Right kidney (tissue), 1 donor: ENCODE measurements at regions not wholly inside any gene's neighbourhood (a gene's known extent, or its start where the extent isn't known, plus 50 kb on each side); places are given as distances from the start of the nearest gene placed in this dataset.
"Not testable (repeated sequence)": the region's sequence is repeated elsewhere in the genome, so short reads cannot be mapped to it uniquely, and the experiment has no call there.

Experiments used
- DNase-seq: peaks from one replicate; pipeline ENCODE4 v3.0.0-alpha.2; 2016

DNA sequence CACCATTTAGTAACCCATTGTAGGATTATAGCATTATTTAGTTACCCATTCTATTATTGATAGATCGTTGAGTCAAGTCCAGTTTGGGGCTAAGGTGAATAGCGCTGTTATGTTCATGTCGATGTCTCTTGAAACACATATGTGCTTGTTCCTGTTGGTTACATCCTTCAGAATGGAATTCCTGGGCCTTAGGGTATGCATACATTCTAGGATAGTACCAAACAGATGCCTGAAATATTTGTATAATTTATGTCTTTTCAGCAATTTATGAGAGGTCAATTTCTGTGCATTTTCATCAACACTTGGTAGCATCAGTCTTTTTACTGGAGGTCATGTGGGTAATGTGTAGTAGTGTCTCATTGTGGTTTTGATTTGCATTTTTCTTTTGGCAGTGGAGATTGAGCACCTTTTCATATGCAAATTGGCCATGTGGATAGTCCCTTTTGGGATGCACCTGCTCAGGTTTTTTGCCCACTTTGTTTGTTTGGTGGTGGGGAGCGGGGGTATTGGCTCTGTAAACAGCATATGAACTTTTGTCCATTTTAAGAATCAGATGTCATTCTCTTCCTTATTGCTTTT lies 104.2 kb downstream of the CDRT15L2 start:
- not testable (repeated sequence) for DNase-seq

DNA sequence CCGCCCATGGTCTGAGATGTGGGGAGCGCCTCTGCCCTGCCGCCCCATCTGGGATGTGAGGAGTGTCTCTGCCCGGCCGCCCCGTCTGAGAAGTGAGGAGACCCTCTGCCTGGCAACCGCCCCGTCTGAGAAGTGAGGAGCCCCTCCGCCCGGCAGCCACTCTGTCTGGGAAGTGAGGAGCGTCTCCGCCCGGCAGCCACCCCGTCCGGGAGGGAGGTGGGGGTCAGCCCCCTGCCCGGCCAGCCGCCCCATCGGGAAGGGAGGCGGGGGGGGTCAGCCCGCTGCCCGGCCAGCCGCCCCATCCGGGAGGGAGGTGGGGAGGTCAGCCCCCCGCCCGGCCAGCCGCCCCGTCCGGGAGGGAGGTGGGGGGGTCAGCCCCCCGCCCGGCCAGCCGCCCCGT lies 105.5 kb downstream of the CDRT15L2 start:
- DNase-seq: not testable (repeated sequence)

DNA sequence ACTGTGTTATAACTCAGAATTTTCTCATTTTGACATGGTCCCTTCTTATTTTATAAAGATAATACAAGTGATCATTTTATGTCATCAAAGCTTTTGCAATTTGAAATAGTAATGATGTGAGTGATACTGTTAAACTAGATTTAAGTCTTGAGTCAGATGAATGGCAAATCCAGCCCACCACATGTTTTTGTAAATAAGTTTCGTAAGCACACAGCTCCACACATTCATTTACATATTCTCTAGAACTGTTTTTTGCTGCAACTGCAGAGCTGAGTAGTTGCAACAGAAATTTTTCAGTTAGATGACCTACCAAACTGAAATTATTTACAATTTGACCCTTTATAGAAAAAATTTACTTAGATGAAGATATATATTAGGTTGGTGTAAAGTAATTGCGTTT lies 108.1 kb downstream of the CDRT15L2 start:
- not testable (repeated sequence) for DNase-seq

DNA sequence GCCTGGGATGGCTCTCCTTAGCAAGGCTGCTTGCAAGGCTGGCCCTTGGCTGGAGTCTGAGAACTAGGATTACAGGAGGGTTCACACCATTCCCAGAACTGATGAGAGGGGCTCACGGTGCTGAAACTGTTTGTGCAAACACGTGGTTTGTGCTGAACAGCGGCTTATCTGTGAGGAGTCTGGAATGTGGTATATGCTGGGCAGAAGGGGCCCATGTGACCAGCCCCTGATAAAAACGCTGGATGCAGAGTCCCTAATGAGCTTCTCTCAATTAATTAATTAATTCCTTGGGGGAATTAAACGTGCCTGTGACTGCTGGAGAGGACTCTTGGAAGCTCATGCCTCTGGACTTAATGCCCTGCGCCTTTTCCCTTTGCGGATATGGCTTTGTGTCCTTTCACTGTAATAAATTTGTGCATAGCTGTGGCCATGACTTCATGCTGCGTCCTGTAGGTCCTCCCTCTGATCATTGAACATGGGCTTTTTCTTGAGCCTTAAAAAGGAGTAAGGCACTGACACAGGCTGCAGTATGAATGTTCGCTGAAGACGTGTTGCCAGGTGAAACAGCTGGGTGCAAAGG lies 109.7 kb downstream of the CDRT15L2 start:
- DNase-seq: not testable (repeated sequence)

DNA sequence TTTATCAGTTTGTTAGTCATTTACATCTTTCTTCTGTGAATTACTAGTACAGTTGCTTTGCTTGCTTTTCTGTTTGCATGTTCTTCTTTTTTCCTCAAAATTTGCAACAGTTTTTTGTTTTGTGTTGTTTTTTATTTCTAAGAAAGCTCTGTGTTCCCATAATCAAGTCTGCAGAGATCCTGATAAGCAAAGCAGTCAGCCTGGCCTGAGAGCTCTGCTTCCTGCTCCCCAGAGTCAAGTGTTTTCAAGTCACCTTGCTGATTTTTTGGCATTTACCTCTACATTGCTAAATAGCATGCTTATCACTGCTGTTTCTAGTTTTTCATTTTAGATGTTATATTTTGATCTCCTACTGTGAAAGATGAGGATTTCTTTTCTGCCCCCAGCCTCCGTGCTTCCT lies 113.2 kb downstream of the CDRT15L2 start:
- DNase-seq: not testable (repeated sequence)

DNA sequence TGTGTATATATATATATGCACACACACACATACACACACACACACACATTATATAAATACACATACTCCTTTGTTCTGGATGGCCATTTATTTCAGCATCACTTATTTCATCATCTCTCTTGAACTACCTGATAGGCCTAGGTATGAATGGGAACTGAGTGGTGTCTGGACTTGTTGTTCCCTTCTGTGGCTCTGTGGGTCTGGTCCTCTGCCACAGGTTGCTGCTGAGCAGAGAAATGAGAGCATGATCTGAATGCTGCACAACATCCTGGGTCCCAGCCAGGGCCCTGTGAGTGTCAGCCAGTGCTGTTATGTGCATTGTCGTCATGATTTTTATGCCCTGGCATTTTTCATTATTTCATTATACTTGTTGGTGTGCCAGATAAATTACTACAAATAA lies 116.3 kb downstream of the CDRT15L2 start:
- not testable (repeated sequence) for DNase-seq

DNA sequence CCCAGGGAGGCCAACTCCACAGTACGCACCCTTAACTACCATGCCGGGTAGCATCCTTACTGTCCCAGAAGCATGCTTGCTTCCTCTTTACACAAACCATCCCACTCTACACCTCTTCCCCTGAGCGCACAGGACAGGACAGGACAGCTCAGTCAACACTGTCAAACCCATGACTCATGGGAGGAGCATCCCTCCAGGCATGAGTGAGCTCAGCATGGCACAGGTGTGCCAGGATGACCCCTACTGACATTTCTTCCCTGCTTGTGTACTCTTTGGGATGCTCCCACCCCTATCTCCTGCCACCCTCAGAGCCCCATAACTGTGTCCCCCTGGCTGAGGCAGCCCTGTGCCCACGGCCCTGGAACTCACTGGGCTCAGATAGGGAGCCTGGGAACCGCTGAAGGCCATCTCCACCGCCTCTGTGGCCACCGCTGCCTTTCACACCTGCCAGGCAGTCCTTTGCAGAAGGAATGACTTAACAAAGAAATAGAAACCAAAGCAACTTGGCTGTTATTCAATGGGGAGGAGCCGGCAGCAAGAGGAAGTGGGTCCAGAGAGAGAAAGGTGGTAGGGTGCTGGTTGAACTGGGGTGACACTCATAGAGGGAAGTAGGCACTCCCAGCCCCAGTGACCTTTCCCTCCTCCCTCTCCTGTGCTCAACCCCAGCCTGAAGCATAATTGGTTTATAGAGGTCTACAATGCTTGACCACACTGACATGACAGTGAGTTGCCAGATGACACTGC lies 119.1 kb downstream of the CDRT15L2 start:
- not testable (repeated sequence) for DNase-seq

DNA sequence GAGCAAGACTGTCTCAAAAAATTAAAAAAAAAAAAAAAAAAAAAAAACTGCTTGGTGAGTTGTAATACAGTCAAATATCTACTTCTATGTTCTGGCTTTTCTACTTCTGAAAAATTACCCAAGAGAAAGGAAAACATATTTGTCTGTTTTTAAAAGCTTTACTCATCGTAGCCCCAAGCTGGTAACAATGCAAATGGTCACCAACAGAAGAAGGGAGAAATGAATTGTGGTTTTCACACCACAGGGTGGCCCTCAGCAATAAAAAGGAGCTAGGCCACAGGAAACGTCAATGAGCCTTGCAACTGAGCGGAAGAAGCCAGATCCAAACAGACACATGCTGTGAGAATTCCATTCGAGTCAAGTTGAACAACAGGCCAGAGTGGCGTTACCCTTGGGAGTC lies 121.0 kb downstream of the CDRT15L2 start:
- not testable (repeated sequence) for DNase-seq

DNA sequence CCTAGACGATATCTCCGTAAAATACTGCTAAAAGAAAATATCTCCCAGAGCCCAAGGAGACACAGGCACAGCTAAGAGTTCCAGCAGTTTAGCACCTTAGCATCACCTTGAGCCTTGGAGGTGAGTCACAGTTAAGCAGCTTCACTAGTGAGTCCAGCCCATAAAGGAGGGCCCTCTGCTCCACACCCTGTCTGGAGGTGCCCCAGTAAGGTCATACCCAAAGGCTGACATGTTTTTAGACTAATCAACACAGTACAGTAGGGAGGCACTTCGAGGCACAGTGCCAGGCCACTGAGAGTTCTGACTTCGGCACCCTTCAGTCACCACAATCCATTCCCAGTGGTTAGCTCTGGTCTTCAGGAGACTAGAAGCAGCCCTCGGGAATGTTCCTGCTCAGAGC lies 121.8 kb downstream of the CDRT15L2 start:
- DNase-seq: not testable (repeated sequence)

DNA sequence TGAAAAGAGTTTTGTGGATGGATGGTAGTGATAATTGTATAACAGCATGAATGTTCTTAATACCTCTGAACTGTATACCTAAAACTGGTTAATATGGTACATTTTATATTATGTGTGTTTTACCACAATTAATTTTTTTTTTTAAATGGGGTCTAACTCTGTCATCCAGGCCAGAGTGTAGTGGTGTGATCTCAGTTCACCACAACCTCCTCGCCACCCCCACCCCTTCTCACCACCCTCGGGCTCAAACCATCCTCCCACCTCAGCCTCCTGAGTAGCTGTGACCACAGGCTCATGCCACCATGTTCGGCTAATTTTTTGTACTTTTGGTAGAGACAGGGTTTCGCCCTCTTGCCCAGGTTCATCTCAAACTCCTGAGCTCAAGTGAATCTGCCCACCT lies 123.2 kb downstream of the CDRT15L2 start:
- DNase-seq: no peak

DNA sequence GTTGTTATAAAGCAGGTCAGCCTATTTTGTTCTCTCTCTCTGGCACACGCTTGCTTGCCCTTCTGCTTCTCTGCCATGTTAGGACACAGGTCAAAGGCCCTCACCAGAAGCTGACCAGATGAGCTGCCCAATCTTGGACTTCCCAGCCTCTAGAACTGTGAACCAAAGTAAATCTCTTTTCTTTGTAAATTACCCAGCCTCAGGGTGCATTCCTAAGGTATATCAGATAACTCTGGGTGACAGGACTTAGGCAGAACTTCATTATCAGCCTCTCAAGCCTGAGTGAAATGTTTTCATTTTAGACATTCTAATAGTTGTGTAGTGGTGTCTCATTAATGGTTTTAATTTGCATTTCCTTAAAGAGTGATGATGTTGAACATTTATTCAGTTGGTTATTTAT lies 124.3 kb downstream of the CDRT15L2 start:
- no peak for DNase-seq

DNA sequence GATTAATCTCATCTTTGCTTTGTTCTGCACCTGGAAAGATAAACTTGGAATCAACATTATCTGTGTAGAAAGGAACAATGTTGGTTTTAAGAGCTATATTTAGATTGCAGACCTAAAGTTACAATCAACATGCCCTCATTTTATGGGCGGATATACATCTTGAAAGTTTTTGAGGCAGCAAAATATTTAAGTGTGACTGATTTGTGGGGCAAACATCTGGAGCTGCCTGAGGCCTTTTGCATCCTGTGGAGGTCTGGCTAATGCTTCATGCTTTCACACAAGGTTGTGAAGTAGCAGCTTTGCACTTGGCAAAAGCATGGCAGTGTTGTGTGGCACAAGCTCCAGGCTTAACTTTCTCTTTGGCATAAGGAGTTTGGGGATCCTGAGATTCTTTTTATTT lies 125.7 kb downstream of the CDRT15L2 start:
- DNase-seq: not testable (repeated sequence)

DNA sequence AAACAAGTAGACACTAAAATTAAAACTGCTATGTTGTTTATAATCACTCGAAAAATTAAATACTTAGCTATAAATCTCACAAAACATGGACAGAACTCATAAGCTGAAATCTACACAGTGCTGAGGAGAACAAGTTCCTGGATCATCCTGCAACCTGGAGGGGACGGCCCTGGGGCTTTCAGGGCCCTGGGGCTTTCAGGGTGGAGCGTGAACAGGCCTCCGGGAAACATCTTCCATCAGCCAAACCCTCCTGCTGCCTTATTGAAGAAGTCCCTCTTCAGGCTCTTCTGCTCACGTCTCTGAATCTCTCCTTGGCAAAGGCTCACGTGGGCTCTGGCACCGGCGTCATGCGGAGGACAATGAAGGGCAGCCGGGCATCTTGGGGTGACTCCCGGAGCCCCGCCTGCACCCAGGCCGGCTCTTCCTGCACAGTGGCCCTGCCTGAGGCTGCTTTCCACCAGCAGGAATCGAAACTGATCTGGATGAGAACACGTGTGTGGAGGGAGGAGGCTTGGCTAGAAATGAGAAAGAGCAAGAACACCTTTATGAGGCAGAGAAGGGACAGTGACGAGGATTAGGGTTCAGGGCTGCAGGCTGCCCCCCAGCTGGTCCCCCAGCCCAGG lies 127.3 kb downstream of the CDRT15L2 start:
- no peak for DNase-seq

DNA sequence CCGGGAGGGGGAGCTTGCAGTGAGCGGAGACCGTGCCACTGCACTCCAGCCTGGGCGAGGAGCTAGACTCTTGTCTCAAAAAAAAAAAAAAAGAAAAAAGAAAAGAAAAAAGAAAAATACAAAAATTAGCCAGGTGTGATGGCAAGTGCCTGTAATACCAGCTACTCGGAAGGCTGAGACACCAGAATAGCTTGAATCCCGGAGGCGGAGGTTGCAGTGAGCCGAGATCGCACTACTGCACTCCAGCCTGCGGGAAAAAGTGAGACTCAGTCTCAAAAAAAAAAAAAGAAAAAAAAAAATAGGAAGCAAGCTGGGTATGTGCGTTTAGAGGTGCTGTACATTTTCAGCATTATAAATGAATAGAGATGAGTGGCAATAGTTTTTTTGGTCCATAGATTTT lies 129.3 kb downstream of the CDRT15L2 start:
- DNase-seq: not testable (repeated sequence)

DNA sequence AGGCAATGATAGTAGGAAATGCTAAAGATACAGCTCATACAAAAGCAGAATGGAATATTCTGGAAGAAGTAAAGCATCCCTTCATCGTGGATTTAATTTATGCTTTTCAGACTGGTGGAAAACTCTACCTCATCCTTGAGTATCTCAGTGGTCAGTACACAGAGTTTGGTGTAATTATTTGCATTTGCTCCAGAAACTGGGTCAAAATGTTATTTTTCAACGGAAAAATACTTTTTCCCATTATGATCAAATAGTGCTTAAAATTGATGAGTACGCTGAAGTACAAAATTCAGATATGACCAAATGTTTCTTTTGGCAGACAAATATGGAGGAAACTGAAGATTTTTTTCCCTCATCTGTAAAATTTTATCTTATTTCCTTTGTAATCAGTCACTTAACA lies 137.0 kb downstream of the CDRT15L2 start:
- not testable (repeated sequence) for DNase-seq

DNA sequence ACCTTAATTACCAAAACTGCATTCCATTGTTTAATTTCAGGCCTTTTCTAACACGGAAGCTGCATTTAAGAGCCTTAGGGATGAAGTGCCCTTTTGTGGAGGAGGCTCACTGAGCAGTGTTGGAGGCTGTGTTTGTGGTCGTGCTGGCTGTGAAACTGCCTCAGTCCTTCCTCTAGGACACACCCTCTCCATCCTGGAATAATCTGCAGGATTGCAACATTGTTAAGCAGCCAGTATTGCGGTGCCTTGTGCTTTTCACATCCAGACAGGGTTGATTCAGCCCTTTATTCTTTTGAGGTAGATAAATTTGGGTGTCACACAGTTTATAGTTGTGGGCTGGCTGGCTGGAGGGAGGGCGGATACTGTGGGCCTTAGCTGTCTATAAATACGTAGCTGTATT lies 141.6 kb downstream of the CDRT15L2 start:
- no peak for DNase-seq

DNA sequence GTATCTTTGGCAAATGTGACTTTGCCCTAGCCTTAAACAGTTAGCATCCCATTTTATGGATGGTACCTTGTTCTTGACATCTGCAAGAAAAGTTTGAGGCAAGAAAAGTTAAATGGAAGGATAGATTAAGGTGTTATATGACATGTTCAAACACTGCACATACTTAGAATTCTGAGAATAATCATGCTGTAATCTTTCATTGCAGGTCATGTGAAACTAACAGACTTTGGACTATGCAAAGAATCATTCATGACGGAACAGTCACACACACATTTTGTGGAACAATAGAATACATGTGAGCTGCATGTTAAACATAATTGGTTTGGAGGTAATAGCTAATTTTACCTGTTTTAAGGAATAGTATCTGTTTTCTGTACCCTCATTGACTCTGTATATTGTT lies 144.9 kb downstream of the CDRT15L2 start:
- DNase-seq: not testable (repeated sequence)

DNA sequence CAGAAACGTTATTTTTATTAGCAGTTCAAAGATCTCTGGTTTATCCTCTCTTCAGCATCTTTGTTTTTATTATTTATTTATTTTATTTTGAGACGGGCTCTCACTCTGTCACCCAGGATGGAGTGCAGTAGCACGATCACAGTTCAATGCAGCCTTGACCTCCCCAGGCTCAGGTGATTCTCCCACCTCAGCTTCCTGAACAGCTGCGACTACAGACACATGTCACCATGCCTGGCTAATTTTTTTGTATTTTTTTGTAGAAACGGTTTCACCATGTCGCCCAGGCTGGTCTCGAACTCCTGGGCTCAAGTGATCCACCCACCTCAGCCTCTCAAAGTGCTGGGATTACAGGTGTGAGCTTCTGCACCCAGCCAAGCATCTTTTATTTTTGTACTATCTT lies 147.7 kb downstream of the CDRT15L2 start:
- DNase-seq: not testable (repeated sequence)

DNA sequence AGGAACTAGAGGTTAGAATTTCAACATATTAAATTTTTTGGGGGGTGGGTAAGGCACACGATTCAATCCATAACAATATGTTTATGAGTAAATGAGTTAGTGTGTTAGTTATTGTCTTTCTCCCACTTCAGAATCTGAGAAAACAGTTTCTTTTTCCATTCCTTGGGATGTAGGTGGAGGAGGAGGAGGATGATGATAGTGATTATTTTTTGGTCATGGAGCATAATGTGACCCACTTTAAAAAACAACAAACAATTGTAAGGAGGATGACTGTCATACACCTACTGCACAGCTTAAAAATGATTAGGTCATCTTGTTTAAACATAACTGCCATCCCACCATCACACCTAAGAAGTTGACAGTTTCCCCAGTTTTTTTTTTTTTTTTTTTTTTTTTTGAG lies 148.7 kb downstream of the CDRT15L2 start:
- no peak for DNase-seq

DNA sequence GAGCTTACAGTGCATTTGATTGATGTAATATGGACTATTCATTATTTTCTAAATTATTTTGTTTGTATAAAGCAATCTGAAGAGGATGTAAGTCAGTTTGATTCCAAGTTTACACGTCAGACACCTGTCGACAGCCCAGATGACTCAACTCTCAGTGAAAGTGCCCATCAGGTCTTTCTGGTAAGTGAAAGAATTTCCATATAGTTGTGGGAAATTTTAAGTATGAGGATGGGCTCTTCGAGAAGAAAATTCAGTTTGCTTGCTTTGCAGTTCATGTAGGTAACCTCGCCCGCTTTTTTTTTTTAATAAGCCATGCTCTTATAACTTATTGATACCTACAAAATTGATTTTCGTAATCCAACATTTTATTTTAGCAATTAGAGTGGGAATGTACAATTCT lies 151.6 kb downstream of the CDRT15L2 start:
- DNase-seq: not testable (repeated sequence)

DNA sequence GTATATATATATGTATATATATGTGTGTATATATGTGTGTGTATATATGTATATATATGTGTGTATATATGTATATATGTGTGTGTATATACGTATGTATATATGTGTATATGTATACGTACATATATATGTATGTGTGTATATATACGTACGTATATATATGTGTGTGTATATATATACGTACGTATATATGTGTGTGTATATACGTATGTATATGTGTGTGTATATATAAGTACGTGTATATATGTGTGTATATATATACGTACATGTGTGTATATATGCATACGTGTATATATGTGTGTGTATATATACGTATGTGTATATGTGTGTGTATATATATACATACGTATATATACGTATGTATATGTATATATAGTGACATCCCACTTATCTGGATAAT lies 154.4 kb downstream of the CDRT15L2 start:
- DNase-seq: no peak

DNA sequence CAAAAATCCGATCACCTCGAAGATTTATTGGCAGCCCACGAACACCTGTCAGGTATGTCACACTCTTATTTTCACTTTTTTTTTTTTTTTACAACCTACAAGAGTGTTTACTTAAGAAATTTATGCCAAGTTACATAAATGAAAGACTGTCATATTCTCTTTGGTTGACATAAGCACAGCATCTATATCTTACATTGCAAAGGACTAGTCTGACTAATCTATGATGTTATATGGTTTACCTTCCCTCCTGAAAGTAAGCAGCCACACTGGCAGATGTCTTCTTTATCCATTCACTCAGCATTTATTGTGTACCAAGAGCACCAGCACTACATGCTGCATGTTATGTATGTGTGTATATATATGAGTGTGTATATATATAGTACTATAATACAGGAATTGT lies 156.3 kb downstream of the CDRT15L2 start:
- DNase-seq: no peak

DNA sequence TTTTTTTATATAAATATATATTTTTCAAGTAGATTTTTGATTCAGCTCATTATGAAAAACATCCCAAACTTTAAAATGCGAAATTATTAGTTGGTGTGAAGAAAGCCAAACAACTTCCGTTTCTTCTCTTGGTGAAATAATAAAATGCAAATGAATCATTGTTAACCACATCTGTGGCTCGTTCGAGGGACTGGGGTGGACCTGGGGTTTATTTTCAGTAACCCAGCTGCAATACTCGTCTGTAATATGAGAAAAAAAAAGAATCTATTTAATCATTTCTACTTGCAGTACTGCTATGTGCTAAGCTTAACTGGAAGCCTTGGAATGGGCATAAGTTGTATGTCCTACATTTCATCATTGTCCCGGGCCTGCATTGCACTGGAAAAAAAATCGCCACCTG lies 158.1 kb downstream of the CDRT15L2 start:
- DNase-seq: not testable (repeated sequence)
